ENCODE measurements at regions not wholly inside any gene's neighbourhood (a gene's known extent, or its start where the extent isn't known, plus 50 kb on each side); places are given as distances from the start of the nearest gene placed in this dataset.

GRCh38 chr3:175890066-175890465, 1030.9 kb downstream of the NAALADL2 start:
- H3K27me3 ChIP-seq (replicated peaks; ENCODE audit: insufficient read depth, low read depth, low read length, poor library complexity), result no peaks in the 10 kb centered on the region
- H3K36me3 ChIP-seq (ENCODE audit: insufficient read depth, low read length, poor library complexity, severe bottlenecking), result no peaks in the 10 kb centered on the region
- no peak overlapping the region for H3K4me3 ChIP-seq (ENCODE audit: low read depth, low read length, poor library complexity, severe bottlenecking)
- no peak overlapping the region for H3K27ac ChIP-seq (ENCODE audit: low read depth, low read length, poor library complexity, severe bottlenecking)
- intact Hi-C loops (cut with micrococcal nuclease; ENCODE audit: unreplicated experiment), result no loop called here
- BruUV-seq (replicated peaks), result no TSS peak
- TF ChIP-seq EZH2 (IDR thresholded peaks at IDR 0.05; ENCODE audit: borderline replicate concordance, low read depth, low read length, poor library complexity, severe bottlenecking) (no peak), CTCF (conservative IDR thresholded peaks at IDR 0.05; ENCODE audit: low read depth, low read length) (no peak)
- ChIA-PET POLR2A (ENCODE audit: low non-redundant PET) (interaction anchor here (0.6 kb wide), 1 partner anchor 230 kb away, joined by 15 read pairs; no protein-coding TSS in a partner anchor), CTCF (no interaction called here)
- no peak for DNase-seq (ENCODE audit: low spot score)
- H3K9me3 ChIP-seq (ENCODE audit: low read depth, low read length, poor library complexity, severe bottlenecking), result no peaks in the 10 kb centered on the region
- H3K4me1 ChIP-seq (ENCODE audit: insufficient read depth, low read length, poor library complexity, severe bottlenecking), result no peaks in the 10 kb centered on the region

- H3K4me1 ChIP-seq (ENCODE audit: insufficient read depth, low read length, poor library complexity, severe bottlenecking), result no peaks in the 10 kb centered on the region
- no peak for TF ChIP-seq CTCF (conservative IDR thresholded peaks at IDR 0.05; ENCODE audit: low read depth, low read length)
- no peak for TF ChIP-seq EZH2 (IDR thresholded peaks at IDR 0.05; ENCODE audit: borderline replicate concordance, low read depth, low read length, poor library complexity, severe bottlenecking)
- H3K4me3 ChIP-seq (ENCODE audit: low read depth, low read length, poor library complexity, severe bottlenecking), result no peak overlapping the region
- intact Hi-C loops (cut with micrococcal nuclease; ENCODE audit: unreplicated experiment), result no loop called here
- no peaks in the 10 kb centered on the region for H3K9me3 ChIP-seq (ENCODE audit: low read depth, low read length, poor library complexity, severe bottlenecking)
- no peaks in the 10 kb centered on the region for H3K36me3 ChIP-seq (ENCODE audit: insufficient read depth, low read length, poor library complexity, severe bottlenecking)
- ChIA-PET CTCF (no interaction called here), POLR2A (ENCODE audit: low non-redundant PET) (no interaction called here)
- H3K27ac ChIP-seq (ENCODE audit: low read depth, low read length, poor library complexity, severe bottlenecking), result no peak overlapping the region
- no TSS peak for BruUV-seq (replicated peaks)
- H3K27me3 ChIP-seq (replicated peaks; ENCODE audit: insufficient read depth, low read depth, low read length, poor library complexity), result no peaks in the 10 kb centered on the region
- no peak for DNase-seq (ENCODE audit: low spot score)
Measured at GRCh38 chr3:175885231-175885766, 1026.2 kb downstream of the NAALADL2 start.

DNA sequence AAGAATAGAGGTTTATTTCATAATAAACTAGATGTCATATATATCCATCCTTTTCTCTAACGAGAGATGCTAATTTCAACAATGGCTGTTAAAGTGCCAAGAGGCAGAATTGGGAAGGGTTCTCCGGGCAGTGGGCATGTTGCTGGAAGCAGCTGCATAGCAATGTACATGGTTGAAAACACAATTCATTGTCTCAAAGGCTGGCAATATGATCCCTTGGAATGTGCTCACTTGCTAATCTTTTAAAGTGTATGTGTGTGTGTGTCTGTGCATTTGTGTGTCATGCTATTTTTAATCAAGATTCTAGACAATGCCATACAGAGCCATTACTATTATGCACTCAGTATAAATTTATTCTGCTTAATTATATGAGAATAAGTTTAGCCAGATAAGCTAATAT, 1020.3 kb downstream of the NAALADL2 start:
- no peak for DNase-seq (ENCODE audit: low spot score)
- Histone ChIP-seq H3K4me3 (ENCODE audit: low read depth, low read length, poor library complexity, severe bottlenecking) (no peak overlapping the region), H3K9me3 (ENCODE audit: low read depth, low read length, poor library complexity, severe bottlenecking) (no peaks in the 10 kb centered on the region), H3K27me3 (replicated peaks; ENCODE audit: insufficient read depth, low read depth, low read length, poor library complexity) (no peaks in the 10 kb centered on the region), H3K27ac (ENCODE audit: low read depth, low read length, poor library complexity, severe bottlenecking) (no peak overlapping the region), H3K36me3 (ENCODE audit: insufficient read depth, low read length, poor library complexity, severe bottlenecking) (no peaks in the 10 kb centered on the region), H3K4me1 (ENCODE audit: insufficient read depth, low read length, poor library complexity, severe bottlenecking) (no peaks in the 10 kb centered on the region)
- BruUV-seq (replicated peaks), result no TSS peak
- intact Hi-C loops (cut with micrococcal nuclease; ENCODE audit: unreplicated experiment), result no loop called here
- CTCF ChIA-PET, result no interaction called here
- TF ChIP-seq EZH2 (IDR thresholded peaks at IDR 0.05; ENCODE audit: borderline replicate concordance, low read depth, low read length, poor library complexity, severe bottlenecking), result no peak
- no peak for TF ChIP-seq CTCF (conservative IDR thresholded peaks at IDR 0.05; ENCODE audit: low read depth, low read length)
- POLR2A ChIA-PET (ENCODE audit: low non-redundant PET), result no interaction called here
